ENCODE measurements at regions not wholly inside any gene's neighbourhood (a gene's known extent, or its start where the extent isn't known, plus 50 kb on each side); places are given as distances from the start of the nearest gene placed in this dataset.

GRCh38 chr1:219664310-219665029 lies 51.6 kb upstream of the ZC3H11B start:
- Histone ChIP-seq H3K4me1 (ENCODE audit: control insufficient read depth, extremely low read depth, insufficient read depth, low read length) (no peaks in the 10 kb centered on the region), H3K4me2 (ENCODE audit: control insufficient read depth, extremely low read depth, insufficient read depth, low read depth, low read length) (no peak overlapping the region), H3K9ac (ENCODE audit: control insufficient read depth, extremely low read depth, insufficient read depth, low read length) (no peak overlapping the region), H3K36me3 (ENCODE audit: control insufficient read depth in 2 of 2, extremely low read depth in 1 of 2, insufficient read depth in 2 of 2, low read length in 2 of 2) (no peaks in the 10 kb centered on the region), H3K79me2 (ENCODE audit: control insufficient read depth, insufficient read depth, low read length) (no peaks in the 10 kb centered on the region), H2AFZ (ENCODE audit: control insufficient read depth, low read length) (no peak overlapping the region), H3K9me1 (ENCODE audit: control insufficient read depth, extremely low read depth, insufficient read depth, low read length) (no peaks in the 10 kb centered on the region), H3K27ac (ENCODE audit: control insufficient read depth, insufficient read depth, low read length) (no peak overlapping the region), H4K20me1 (ENCODE audit: control insufficient read depth, extremely low read depth, insufficient read depth, low read length) (no peaks in the 10 kb centered on the region), H3K9me3 (ENCODE audit: control insufficient read depth, low read depth, low read length) (no peaks in the 10 kb centered on the region), H3K27me3 (ENCODE audit: control insufficient read depth, extremely low read depth, insufficient read depth, low read length) (peaks cover 5% of the 10 kb centered on the region), H3K4me3 (ENCODE audit: control insufficient read depth in 2 of 3, extremely low read depth in 1 of 3, insufficient read depth in 2 of 3, low read depth in 1 of 3, low read length in 3 of 3) (no peak overlapping the region)
- dilution Hi-C loops (cut with MboI; ENCODE audit: extremely low pct_ligation_motif_present, low sequenced_read_pairs): no loop called here
- FAIRE-seq (no peak), DNase-seq (ENCODE audit: low read depth, low spot score) (no peak)
- TF ChIP-seq CTCF (optimal IDR thresholded peaks at IDR 0.05 in 1 of 3, IDR thresholded peaks at IDR 0.05 in 1 of 3, conservative IDR thresholded peaks at IDR 0.05 in 1 of 3; ENCODE audit: extremely low read depth in 1 of 3, insufficient read depth in 2 of 3, low read length in 3 of 3) (no peak), EZH2 (IDR thresholded peaks at IDR 0.05; ENCODE audit: low read length) (no peak)

Small RNA genes lying in the stretch of these regions (small RNA-seq; reads per million reads assigned to genes)
- gene RNA5SP76 (ENCODE audit: insufficient read length in 3 of 3, low read depth in 3 of 3, low replicate concordance in 1 of 3): 0 reads per million in 3 experiments
